ENCODE measurements at regions not wholly inside any gene's neighbourhood (a gene's known extent, or its start where the extent isn't known, plus 50 kb on each side); places are given as distances from the start of the nearest gene placed in this dataset.

DNA sequence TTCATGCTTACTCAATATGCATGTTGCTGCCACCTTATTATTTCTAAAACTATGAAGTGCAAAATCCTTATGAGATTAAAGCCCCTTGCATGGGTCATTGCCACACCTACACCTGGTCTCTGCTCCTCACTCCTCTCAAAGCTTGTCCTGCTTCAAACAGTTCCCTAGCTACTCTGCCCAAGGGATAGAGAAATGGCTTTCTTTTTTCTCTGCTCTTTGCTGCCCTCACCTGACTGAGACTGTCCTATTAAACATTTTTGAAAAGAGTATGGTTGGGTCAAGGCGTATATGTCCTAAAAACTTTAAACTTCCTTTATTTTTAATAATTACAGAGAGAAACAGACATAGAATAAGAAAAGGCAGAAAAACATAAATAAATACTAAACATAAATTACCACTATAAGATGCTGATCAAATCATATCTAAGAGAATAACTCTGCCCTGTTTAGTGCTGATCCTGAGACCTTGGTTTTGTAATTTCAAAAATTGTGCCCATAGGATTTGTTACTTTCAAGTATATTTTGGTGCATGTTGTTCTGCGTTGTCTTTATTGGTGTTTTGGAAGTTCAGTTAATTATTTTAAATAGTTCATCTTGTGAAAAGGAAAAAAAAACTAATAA lies 704.9 kb upstream of the PABPC4L start:
- Histone ChIP-seq H3K9me3 (no peaks in the 10 kb centered on the region), H3K27me3 (no peaks in the 10 kb centered on the region), H3K36me3 (no peaks in the 10 kb centered on the region), H3K27ac (no peak overlapping the region), H3K4me3 (no peak overlapping the region), H3K4me1 (no peaks in the 10 kb centered on the region)
- DNase-seq, result no peak
- 45 to 64% methylated on average over 2 of the region's 2 CpGs for WGBS, 2 donors
- TF ChIP-seq POLR2A (IDR thresholded peaks at IDR 0.05), result no peak
- TF ChIP-seq, protein P1, sequence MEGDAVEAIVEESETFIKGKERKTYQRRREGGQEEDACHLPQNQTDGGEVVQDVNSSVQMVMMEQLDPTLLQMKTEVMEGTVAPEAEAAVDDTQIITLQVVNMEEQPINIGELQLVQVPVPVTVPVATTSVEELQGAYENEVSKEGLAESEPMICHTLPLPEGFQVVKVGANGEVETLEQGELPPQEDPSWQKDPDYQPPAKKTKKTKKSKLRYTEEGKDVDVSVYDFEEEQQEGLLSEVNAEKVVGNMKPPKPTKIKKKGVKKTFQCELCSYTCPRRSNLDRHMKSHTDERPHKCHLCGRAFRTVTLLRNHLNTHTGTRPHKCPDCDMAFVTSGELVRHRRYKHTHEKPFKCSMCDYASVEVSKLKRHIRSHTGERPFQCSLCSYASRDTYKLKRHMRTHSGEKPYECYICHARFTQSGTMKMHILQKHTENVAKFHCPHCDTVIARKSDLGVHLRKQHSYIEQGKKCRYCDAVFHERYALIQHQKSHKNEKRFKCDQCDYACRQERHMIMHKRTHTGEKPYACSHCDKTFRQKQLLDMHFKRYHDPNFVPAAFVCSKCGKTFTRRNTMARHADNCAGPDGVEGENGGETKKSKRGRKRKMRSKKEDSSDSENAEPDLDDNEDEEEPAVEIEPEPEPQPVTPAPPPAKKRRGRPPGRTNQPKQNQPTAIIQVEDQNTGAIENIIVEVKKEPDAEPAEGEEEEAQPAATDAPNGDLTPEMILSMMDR (IDR thresholded peaks at IDR 0.05), result peak in 2 of 4 experiments; percentile 12 to 41
- intact Hi-C loops (cut with DNase I), result loop anchor here (10.0 kb wide), 1 partner anchor 432 kb away; no protein-coding TSS in a partner anchor

DNA sequence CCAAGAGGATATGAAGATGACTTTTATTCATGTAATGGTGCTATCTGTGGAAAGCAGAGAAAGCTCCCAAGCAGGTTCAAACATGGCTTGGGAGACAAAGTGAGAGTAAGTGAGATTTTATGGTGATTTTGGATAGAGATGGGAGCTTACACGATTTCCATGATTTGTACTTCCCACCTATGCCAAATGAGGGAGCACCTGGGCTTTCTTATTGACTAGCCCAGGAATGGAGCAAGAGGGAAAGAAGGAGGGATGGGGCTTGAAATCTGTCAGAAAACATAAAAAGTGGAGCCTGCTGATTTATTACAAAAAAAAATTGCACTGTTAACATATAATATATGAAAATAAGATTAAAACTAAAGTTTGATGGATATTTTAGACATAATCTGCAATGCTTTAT lies 703.5 kb upstream of the PABPC4L start:
- H3K27me3 ChIP-seq, result no peaks in the 10 kb centered on the region
- intact Hi-C loops (cut with DNase I), result loop anchor here (10.0 kb wide), 1 partner anchor 430 kb away; no protein-coding TSS in a partner anchor
- no peak overlapping the region for H3K27ac ChIP-seq
- WGBS, 2 donors, result 56 to 84% methylated on average over 1 of the region's 1 CpG
- H3K4me3 ChIP-seq, result no peak overlapping the region
- H3K4me1 ChIP-seq, result no peaks in the 10 kb centered on the region
- H3K9me3 ChIP-seq, result no peaks in the 10 kb centered on the region
- TF ChIP-seq POLR2A (IDR thresholded peaks at IDR 0.05), result no peak
- TF ChIP-seq, protein P1 (IDR thresholded peaks at IDR 0.05), result no peak
- TF ChIP-seq POLR2AphosphoS5 (IDR thresholded peaks at IDR 0.05), result no peak
- TF ChIP-seq EP300 (IDR thresholded peaks at IDR 0.05), result no peak
- no peak for DNase-seq
- H3K36me3 ChIP-seq, result no peaks in the 10 kb centered on the region

DNA sequence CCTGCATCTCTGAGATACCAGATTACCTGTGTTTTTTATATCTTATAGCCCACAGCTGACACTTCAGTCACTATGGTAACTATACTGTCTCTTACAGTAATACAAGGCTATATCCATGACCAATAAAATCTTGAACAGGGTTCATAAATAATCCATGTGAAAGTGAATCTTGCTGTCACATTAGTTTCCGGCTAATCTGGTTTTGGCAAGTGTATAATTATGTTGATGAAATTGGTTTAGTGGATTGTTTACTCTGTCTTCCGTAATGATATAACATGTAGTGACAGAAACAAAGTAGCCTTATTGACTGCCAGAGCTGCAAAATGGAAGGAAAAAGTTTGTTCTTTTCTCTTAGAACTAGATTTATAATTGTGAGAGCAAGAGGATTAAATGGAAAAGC lies 686.6 kb upstream of the PABPC4L start:
- Histone ChIP-seq H3K4me1 (no peaks in the 10 kb centered on the region), H3K27me3 (no peaks in the 10 kb centered on the region), H3K4me3 (no peak overlapping the region), H3K36me3 (no peaks in the 10 kb centered on the region), H3K9me3 (no peaks in the 10 kb centered on the region), H3K27ac (no peak overlapping the region)
- DNase-seq, result no peak
- TF ChIP-seq, protein P1 (IDR thresholded peaks at IDR 0.05), result no peak
- TF ChIP-seq EP300 (IDR thresholded peaks at IDR 0.05), result no peak
- no peak for TF ChIP-seq POLR2AphosphoS5 (IDR thresholded peaks at IDR 0.05)
- no peak for TF ChIP-seq POLR2A (IDR thresholded peaks at IDR 0.05)
- intact Hi-C loops (cut with DNase I), result no loop called here
- 9 to 56% methylated on average over 2 of the region's 2 CpGs for WGBS, 2 donors

DNA sequence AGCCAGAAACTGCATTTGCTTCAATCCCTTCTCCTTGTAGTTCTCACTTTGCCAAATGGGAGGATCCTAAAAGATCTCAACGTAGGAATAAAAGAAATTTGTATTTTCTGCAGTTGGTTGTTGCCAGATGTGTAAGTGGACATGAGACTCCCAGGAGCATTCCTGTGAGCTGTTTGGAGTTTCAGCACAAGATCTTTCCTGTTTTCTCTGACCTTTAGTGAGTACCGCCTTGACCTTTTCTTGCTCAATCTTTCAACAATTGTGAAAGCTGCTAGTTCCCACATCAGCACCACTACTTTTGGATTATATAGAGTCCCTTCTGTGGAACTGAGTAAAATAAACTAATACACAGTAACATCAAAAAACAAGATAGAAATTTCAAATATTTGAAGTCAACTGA lies 683.8 kb upstream of the PABPC4L start:
- intact Hi-C loops (cut with DNase I), result no loop called here
- no peak for DNase-seq
- TF ChIP-seq, protein P1 (IDR thresholded peaks at IDR 0.05), result no peak
- TF ChIP-seq POLR2AphosphoS5 (IDR thresholded peaks at IDR 0.05) (no peak), POLR2A (IDR thresholded peaks at IDR 0.05) (no peak), EP300 (IDR thresholded peaks at IDR 0.05) (no peak)
- Histone ChIP-seq H3K4me1 (no peaks in the 10 kb centered on the region), H3K36me3 (no peaks in the 10 kb centered on the region), H3K4me3 (no peak overlapping the region), H3K9me3 (no peaks in the 10 kb centered on the region), H3K27me3 (no peaks in the 10 kb centered on the region), H3K27ac (no peak overlapping the region)
- 70 to 76% methylated on average over 2 of the region's 2 CpGs for WGBS, 2 donors
